HG03280 (cell line): ENCODE measurements at regions not wholly inside any gene's neighbourhood (a gene's known extent, or its start where the extent isn't known, plus 50 kb on each side); places are given as distances from the start of the nearest gene placed in this dataset.
"Not testable (repeated sequence)": the region's sequence is repeated elsewhere in the genome, so short reads cannot be mapped to it uniquely, and the experiment has no call there.

Experiments
- ATAC-seq: cut with Tn5 transposase; IDR thresholded peaks from one replicate; pipeline ENCODE4 v1.9.1; 2021; ENCODE audit warnings: mild to moderate bottlenecking, moderate library complexity; ENCODE audit not compliant: unreplicated experiment

DNA sequence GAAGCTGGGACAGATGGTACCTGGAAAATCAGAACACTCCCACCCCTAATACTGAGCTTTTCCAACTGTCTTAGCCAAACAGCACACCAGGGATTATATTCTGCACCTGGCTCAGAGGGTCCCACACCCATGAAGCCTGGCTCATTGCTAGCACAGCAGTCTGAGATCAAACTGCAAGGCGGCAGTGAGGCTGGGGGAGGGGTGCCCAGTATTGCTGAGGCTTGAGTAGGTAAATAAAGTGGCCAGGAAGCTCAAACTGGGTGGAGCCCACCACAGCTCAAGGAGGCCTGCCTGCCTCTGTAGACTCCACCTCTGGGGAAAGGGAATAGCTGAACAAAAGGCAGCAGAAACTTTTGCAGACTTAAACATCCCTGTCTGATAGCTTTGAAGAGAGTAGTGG is 403.3 kb downstream of the MBD2 start:
- not testable (repeated sequence) for ATAC-seq

DNA sequence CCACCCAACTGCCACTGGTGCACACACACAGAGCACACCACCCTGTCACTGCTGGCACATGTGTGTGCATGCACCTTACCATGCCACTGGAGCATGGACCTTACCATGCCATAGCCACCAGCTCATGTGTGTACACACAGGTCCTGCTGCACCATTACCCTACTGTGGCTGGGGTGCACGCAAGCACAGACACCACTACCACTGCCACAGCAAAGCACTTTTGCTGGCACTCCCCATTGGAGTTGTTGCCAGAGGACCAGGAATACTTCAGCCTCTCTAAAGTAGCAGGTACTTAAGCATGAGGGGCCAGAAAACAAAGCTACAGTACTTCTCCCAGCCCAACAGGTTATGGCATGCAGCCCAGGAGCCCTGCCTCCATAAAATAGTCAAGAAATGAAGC is 404.8 kb downstream of the MBD2 start:
- ATAC-seq: no peak

DNA sequence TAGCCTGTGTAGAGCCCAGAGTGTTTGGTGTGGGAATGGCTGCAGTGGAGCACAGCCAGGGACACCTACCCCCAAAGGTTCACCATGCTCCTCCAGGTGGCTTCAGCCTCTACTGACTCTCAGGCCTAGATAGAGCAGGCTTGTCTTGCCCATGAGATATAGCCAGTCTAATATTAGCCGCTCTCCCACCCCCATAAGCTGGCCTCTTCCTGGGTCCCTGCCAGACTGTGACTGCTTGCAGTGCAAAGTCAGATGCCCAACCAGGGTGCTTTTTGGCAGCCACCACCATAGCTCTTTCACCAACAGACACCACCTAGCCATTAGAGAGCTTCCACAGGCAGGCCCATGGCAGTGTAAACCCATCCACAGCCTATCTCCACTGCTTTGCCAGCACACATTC is 405.3 kb downstream of the MBD2 start:
- ATAC-seq: no peak

DNA sequence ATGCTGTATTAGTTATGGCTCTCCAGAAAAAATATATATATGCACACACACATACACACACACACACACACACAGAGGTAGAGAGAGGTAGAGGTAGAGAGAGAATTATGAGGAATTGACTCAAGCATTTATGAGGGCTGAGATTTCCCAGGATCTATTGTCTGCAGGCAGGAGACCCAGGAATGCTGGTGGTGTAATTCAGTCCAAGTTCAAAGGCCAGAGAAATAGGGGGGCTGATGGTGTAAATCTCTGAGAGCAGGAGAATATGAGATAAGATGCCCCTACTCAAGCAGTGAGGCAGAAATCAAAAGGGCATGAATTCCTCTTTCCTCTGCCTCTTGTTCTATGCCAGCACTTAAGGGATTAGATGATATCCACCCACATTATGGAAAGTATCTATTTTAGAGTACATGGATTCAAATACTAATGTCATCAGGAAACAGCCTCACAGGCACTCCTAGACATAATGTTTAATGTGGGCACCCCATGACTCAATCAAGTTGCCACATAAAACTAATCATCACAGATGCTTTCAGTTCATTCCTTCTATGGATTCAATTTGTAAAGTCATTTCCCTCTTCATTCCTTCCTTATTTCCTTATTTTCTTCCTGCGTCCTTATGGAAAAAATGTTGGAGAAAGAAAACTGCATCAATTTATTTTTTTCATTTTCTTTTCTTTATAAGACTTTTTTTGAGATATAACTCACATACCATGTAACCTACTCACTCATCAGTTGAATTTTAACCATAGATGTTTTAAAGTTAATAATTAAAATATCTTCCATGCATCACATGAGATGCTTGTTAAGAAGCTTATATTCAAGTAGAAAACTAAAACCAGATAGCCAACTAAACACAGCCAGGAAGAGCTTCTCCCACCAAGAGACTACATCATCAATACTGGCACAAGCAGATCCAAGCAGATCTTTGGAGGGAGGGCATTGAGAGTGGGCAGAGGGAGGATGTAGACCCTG is 406.2 kb downstream of the MBD2 start:
- ATAC-seq: no peak

DNA sequence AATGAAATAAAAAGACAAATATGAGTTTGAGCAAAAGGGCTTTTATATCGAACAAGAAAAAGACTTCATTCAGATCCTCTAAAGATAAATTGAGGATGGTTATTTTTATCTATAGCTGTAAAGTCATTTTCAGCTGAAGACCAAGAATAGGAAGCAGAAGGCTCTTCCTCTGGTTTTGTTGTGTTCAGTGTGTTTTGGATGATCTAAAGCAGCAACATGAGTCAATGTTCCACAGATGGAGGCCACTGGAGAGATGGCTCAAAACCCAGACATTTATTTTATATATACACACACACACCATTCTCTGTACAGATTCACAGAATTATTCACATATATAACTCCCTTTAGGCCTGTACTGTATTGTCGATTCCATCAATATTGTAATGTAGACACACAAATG is 424.3 kb downstream of the MBD2 start:
- ATAC-seq: no peak

DNA sequence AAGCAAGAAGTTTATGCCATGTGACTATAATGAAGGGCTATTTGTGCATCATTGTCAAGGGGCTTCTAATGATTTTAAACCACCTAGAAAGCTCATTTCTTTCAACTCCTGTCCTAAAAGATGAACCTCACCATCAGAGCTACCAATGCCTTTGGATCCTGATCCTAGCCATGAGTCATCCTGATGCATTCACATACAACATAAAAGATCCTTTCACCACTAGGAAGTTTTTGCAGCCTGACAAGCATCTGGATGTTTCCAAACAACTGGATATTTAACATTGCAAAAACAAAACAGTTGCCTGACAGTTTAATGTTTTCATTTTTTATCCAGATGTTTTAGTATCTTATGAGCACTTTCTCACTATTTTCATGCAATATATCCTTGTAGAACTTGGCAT is 425.3 kb downstream of the MBD2 start:
- ATAC-seq: no peak

DNA sequence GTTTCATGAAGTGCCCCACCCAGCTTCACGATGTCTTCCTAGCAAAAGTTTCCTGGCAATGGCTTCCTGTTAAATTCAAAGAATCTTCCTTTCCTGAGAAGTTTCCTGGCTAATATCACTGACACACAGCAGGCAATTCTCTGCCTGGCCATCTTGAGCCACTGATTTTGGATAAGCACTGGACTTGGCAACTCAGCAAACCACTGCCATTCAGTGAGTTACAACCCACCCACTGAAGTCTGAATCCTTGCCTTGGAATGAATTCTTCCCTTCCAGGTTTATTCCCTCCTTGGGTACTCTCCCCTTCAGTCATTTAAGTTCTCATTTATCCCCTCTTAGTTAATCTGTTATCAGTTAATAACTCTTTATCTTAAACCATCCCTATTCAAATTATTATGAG is 426.0 kb downstream of the MBD2 start:
- ATAC-seq: no peak

DNA sequence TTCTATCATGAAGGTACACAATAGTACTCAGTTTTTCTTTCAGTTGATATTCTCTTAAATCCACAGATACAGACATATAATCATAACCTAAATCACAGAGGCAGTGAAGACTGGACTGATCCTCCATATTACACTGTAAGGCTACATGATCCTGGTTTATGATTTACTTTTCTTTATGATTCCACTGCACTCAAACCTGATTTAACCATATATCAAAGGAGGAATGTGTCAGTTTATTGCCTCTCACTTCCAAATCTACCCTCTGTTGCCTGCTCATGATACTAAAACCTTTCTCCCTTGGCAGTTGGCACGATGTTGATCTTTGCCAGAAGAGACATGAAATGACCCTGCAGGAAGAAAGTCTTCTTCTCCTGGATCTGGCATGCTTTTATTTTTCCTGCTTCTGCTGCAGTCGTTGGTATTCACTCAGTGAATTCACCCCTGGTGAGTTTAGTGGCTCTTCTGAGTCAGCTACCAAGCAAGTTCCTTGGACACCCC is 426.4 kb downstream of the MBD2 start:
- no peak for ATAC-seq

DNA sequence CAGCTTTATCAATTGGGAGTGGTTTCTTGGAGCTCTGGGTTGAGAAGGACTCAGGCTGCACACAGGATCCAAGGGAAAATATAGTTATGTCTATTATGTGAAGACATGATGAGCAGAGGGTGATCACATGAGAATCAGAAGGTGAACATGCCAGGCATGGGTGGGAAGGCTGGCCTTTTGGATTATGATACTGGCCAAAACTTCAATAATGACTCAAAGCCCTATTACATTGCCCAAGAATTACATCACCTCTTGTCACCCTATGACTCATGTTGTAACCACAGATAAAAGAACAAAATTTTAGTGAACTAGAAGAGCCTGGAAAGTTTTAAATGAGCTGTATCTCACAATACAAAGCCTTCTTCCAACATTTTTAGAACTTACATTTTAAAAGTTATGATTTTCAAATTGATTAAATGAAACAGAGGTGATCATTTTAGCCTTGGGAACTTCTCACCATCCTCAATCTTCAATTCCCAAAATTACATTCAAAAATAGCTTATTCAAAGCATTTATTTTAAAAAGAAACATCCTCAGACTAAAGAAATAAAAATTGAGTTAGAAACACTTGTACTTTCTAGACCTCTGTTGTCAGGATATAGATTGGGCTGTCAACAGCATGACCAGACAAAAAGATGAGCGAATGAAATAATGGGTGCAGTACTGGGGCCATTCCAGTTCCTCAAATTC is 428.3 kb downstream of the MBD2 start:
- peak; percentile 68 for ATAC-seq

DNA sequence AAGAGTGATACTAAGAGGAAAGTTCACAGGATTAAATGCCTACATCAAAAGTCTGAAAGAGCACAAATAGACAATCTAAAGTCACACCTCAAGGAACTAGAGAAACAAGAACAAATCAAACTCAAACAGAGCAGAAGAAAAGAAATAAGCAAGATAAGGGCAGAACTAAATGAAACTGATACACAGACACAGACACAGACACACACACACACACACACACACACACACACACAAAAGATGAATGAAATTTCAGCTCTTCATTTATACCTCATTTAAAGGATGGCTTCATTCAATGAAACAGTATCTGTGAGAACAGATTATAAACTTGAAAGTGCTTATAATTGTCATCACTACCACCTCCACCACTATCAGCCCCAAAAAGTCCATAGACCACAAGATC is 428.9 kb downstream of the MBD2 start:
- ATAC-seq: no peak

DNA sequence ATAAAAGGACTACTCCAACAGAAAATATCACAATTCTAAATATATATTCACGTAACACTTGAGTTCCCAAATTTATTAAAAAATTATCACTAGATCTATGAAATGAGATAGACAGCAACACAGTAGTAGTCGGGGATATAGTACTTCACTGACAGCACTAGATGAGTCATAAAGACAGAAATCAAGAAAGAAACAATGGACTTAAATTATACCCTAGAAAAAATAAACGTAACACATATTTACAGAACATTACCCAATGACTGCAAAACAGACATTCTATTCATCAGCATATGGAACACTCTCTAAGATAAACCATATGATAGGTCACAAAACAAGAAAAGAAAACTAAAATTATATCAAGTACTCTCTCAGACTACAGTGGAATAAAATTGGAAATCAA is 429.4 kb downstream of the MBD2 start:
- ATAC-seq: no peak

DNA sequence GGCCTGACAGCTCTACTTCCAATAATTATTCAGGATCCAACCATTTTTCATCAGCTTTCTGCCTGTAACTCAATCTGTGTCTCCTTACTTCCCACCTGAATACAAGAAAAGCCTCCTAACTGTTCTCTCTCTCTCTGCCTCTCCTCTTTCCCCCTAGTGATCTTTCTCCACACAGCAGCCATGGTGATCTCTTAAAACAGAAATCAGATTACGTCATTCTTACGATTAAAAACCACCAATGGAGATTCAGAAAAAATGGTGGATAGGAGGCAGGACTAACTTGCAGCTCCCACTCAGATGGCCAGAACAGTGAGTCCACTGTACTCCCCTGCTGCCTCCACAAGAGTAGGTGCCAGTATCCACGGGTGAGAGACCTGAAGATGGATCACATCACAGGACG is 431.7 kb downstream of the MBD2 start:
- ATAC-seq: no peak

DNA sequence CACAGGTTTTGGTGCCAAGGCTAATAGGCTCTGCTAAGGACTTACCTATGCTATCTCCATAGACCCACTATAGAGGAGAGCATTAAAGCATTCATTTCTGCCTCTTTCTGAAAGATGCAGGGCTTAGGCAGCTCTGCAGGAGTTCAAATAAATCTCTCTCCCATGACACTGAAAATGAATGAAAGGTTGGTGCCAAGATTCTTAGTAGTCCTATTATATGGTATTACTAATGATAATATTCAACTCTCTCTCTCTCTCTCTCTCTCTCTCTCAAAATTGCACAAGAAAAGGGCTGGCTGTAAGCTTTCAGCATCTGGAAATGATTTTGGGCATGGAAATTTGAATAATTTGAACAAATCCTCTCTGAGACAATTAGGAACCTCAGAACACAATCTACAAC is 433.7 kb downstream of the MBD2 start:
- ATAC-seq: no peak

DNA sequence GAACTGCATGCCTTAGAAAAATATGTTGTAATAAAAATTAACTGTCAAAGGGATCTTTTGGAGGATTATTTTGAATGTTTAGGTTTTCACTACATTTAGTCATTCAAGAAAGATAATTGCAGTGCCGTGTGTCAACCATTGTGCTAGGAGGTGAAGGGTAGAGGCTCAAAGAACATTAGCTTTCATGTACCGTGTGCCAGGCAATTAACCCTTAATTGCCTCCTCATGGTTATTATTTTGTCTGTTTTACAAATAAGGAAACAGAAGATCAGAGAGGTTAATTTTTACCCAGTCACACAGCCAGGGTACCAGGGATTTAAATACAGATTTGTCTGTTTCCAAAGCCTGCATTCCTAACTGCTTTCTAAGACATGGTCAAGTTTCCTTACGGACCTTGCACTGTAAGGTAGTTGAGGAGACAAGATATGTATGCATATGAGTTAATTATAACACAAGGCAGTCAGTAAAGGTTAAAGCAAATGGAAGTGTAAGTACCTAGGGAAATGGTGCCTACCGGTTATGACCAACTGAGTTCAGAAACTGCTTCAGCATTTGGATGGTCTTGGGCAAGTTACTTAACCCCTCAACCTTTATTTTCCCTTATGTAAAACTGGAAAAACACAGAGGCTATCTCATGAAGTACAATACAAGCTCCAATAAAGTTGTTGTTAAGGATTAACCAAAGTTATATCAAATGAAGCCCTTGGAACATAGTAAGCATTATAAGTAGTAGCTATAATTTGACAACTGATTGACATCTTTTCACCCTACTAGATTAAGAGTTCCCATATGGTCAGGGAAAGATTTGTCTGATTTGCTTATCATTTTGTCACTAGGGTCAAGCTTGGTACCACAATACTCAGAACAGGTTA is 434.9 kb downstream of the MBD2 start:
- ATAC-seq: no peak

DNA sequence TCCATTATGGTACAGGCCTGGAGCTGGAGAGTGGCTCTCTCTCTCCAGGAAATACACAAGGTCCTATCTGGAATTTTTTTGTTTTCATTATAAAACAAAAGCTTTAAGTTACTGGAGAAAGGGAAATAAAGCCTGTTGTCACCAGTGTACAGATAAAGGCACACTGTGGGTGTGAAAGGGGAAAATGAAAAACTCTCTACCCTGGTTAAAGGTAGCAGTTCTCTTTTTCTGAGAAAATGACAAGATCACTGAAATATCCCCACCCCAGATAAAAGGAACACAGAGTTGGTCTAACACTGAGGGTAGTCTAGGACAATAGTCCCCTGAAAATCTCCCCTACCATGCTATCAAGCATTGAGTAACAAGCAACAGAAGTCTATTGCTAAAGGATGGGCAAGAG is 438.7 kb downstream of the MBD2 start:
- no peak for ATAC-seq

DNA sequence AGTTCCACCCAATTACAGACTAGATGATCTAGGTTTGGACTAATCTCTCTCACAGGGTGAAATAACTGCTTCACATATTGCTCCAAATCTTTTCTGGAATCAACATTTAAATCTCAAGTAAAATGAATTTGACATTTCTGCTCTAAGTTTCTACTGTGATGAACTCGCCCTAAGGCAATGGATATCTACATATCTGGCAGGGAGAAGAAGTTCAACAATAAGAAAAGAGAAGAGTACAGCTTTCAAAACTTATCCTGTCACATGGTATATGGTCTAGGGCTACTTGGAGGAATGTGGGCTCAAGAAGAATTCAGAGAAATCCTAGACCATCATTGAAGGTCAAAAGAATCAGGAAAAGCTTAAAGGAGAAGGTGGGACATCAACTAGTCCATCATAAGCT is 440.2 kb downstream of the MBD2 start:
- ATAC-seq: no peak

DNA sequence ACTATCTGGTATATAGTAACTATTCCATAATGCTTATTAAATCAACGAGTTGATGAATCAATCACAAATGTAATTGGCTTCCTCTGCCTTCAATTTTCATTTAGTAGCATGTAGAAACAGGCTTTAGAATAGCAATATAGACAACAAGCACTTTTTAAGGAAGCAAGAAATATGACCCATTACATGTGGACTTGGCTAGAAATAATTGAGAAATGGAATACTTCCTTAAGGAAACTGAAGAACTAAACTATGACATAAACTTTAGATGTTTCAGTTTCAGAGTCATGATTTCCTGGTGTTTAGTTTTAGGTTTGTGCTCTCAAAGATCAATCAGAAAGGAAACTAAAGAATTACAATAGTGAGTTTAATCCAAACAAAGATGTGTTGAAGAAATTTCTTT is 443.8 kb downstream of the MBD2 start:
- no peak for ATAC-seq

DNA sequence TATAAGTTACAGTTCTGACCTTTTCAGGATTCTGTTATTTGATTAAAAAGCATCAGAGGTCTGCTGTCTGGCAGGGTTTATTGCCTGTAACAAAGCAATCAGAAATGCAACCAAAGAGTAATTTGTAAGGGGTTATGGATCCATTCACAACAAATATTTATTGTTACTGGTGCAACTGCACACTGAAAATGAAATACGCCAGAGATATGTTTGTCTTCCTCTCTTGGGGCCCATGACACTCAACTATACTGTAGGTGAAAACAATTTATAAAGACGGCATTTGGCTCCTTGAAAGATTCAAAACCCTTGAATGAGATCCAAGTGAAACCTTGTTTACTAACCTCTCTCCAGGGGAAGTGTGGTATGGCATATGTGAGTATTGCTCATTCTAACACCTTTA is 452.2 kb downstream of the MBD2 start:
- no peak for ATAC-seq

DNA sequence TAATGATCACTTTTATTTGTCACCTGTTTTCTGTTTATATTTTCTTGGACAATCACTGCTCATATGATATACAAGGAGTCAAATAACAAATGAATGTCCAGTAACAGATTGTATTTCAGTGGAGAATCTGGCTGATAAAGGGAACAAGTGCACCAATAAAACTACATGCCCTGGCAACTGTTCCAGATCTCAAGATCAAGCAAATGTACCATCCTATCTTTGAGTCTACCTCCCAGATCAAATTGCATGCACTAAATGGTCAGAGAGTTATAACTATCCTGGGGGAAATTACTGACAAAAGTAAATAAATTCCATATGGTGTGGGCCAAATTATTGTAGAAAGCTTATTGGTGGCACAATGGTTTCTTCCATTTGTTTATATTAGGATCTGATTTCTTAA is 452.8 kb downstream of the MBD2 start:
- ATAC-seq: no peak

DNA sequence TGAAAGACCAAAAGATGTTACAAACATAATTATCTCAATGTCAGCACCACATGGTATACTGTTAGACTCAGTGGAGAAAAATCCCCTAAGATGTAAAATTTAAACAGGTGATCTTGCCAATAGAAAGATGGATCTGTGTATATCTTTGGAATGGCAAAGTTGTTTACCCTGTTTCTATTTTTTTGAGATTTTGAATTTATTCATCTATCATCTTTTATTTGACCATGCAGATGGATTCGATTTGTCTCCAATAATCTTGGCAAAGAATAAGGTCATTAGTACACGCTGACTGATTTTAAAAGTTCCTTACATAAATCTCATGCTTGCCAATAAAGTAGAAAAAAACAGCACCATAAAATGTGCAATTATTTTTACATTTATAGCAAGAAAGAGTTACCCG is 459.3 kb downstream of the MBD2 start:
- ATAC-seq: no peak

DNA sequence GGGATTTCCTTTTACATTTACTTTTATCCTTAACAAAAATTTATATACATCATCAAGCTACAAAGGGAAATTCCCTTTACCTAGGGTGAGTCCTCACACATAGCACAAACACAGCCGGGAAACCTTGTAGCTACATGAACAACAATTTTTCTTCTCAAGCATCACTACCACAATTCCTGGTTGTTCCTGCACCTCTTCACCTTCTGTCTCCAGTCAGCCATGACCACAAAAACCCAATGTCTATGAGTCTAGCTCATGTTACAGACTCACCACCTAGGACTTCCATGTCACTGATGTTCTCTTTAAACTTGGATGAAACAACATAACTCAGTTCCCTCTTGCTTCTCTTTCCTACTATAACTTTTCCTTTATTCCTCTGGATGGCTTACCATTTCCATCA is 460.4 kb downstream of the MBD2 start:
- no peak for ATAC-seq
